HUES48 (cell line): ENCODE measurements at regions not wholly inside any gene's neighbourhood (a gene's known extent, or its start where the extent isn't known, plus 50 kb on each side); places are given as distances from the start of the nearest gene placed in this dataset.
"Not testable (repeated sequence)": the region's sequence is repeated elsewhere in the genome, so short reads cannot be mapped to it uniquely, and the experiment has no call there.

Experiments used
- H3K27ac ChIP-seq: one replicate; pipeline ENCODE4 v1.7.0; 2013; ENCODE audit warnings: low read depth, low read length, inconsistent platforms
- H3K27me3 ChIP-seq: 2 replicates; pipeline ENCODE4 v1.6.1; 2013; ENCODE audit warnings: mild to moderate bottlenecking, low read length; ENCODE audit not compliant: control insufficient read depth, insufficient read depth
- H3K36me3 ChIP-seq: 2 replicates; pipeline ENCODE4 v1.6.1; 2013; ENCODE audit warnings: low read length; ENCODE audit not compliant: control insufficient read depth, insufficient read depth
- H3K4me1 ChIP-seq: 2 replicates; pipeline ENCODE4 v1.6.1; 2013; ENCODE audit warnings: mild to moderate bottlenecking, low read length; ENCODE audit not compliant: control insufficient read depth, insufficient read depth
- H3K4me3 ChIP-seq: 2 replicates; pipeline ENCODE4 v1.5.1; 2013; ENCODE audit warnings: mild to moderate bottlenecking, low read depth, low read length
- H3K9ac ChIP-seq: 2 replicates; pipeline ENCODE4 v1.6.1; 2013; ENCODE audit warnings: mild to moderate bottlenecking, low read depth, low read length, moderate library complexity
- H3K9me3 ChIP-seq: 2 replicates; pipeline ENCODE4 v1.6.1; 2013; ENCODE audit warnings: low read length; ENCODE audit not compliant: control insufficient read depth, insufficient read depth

GRCh38 chr4:128649575-128650205 is 159.8 kb upstream of the JADE1 start:
- Histone ChIP-seq H3K9ac (no peak overlapping the region), H3K27me3 (no peaks in the 10 kb centered on the region), H3K4me1 (peaks cover 18% of the 10 kb centered on the region), H3K36me3 (no peaks in the 10 kb centered on the region), H3K4me3 (no peak overlapping the region), H3K27ac (no peak overlapping the region), H3K9me3 (peaks cover 1% of the 10 kb centered on the region)

- Histone ChIP-seq H3K9me3 (no peaks in the 10 kb centered on the region; the same call in 1 of the 2 replicates), H3K4me1 (peaks cover 17% of the 10 kb centered on the region), H3K4me3 (no peak overlapping the region), H3K36me3 (no peaks in the 10 kb centered on the region), H3K27ac (no peak overlapping the region), H3K9ac (no peak overlapping the region), H3K27me3 (no peaks in the 10 kb centered on the region)
Measured at GRCh38 chr4:128649161-128649560, 160.3 kb upstream of the JADE1 start.

- H3K4me1 ChIP-seq = peaks cover 6% of the 10 kb centered on the region; the same call in 1 of the 2 replicates
- H3K9ac ChIP-seq = no peak overlapping the region
- no peak overlapping the region for H3K4me3 ChIP-seq
- H3K27me3 ChIP-seq = no peaks in the 10 kb centered on the region
- H3K36me3 ChIP-seq = no peaks in the 10 kb centered on the region
- no peak overlapping the region for H3K27ac ChIP-seq
- no peaks in the 10 kb centered on the region; the same call in 1 of the 2 replicates for H3K9me3 ChIP-seq
Measured at GRCh38 chr4:128648021-128648420, 161.5 kb upstream of the JADE1 start.

- not testable (repeated sequence) for H3K9ac ChIP-seq, H3K36me3 ChIP-seq, H3K4me1 ChIP-seq, H3K27me3 ChIP-seq, H3K9me3 ChIP-seq, H3K27ac ChIP-seq, H3K4me3 ChIP-seq
Measured at GRCh38 chr4:128646893-128647292, 162.6 kb upstream of the JADE1 start.

- not testable (repeated sequence) for H3K4me1 ChIP-seq, H3K9ac ChIP-seq, H3K4me3 ChIP-seq, H3K9me3 ChIP-seq, H3K27ac ChIP-seq, H3K36me3 ChIP-seq, H3K27me3 ChIP-seq
Measured at GRCh38 chr4:128644693-128645654, 164.5 kb upstream of the JADE1 start.

GRCh38 chr4:128644107-128644506 is 165.4 kb upstream of the JADE1 start:
- not testable (repeated sequence) for H3K9ac ChIP-seq, H3K4me3 ChIP-seq, H3K27ac ChIP-seq, H3K36me3 ChIP-seq, H3K9me3 ChIP-seq, H3K27me3 ChIP-seq
- peaks cover 15% of the 10 kb centered on the region; the same call in 1 of the 2 replicates for H3K4me1 ChIP-seq

- H3K4me1 ChIP-seq = peaks cover 30% of the 10 kb centered on the region
- H3K4me3 ChIP-seq, H3K27me3 ChIP-seq, H3K36me3 ChIP-seq, H3K27ac ChIP-seq, H3K9me3 ChIP-seq, H3K9ac ChIP-seq: not testable (repeated sequence)
Measured at GRCh38 chr4:128641566-128641965, 167.9 kb upstream of the JADE1 start.

GRCh38 chr4:128639541-128640270 is 169.8 kb upstream of the JADE1 start:
- H3K4me1 ChIP-seq = peaks cover 46% of the 10 kb centered on the region
- H3K36me3 ChIP-seq = no peaks in the 10 kb centered on the region
- no peaks in the 10 kb centered on the region; the same call in 1 of the 2 replicates for H3K9me3 ChIP-seq
- no peak overlapping the region for H3K9ac ChIP-seq
- no peaks in the 10 kb centered on the region for H3K27me3 ChIP-seq
- H3K27ac ChIP-seq = peak overlapping the region; percentile 14
- no peak overlapping the region for H3K4me3 ChIP-seq

GRCh38 chr4:128636906-128637305 is 172.6 kb upstream of the JADE1 start:
- H3K4me1 ChIP-seq = peaks cover 50% of the 10 kb centered on the region
- H3K9me3 ChIP-seq = no peaks in the 10 kb centered on the region
- H3K27ac ChIP-seq = peak overlapping the region; percentile 70
- H3K4me3 ChIP-seq = no peak overlapping the region
- H3K36me3 ChIP-seq = no peaks in the 10 kb centered on the region
- no peak overlapping the region; the same call in 1 of the 2 replicates for H3K9ac ChIP-seq
- no peaks in the 10 kb centered on the region for H3K27me3 ChIP-seq

- Histone ChIP-seq H3K4me3 (no peak overlapping the region), H3K27me3 (no peaks in the 10 kb centered on the region), H3K9ac (0 out of 2 replicates have a peak overlapping the region, but pooled peaks have one; percentile 12), H3K9me3 (no peaks in the 10 kb centered on the region), H3K36me3 (no peaks in the 10 kb centered on the region), H3K27ac (peak overlapping the region; percentile 70), H3K4me1 (peaks cover 50% of the 10 kb centered on the region)
Measured at GRCh38 chr4:128635955-128636560, 173.4 kb upstream of the JADE1 start.
